ENCODE measurements at regions not wholly inside any gene's neighbourhood (a gene's known extent, or its start where the extent isn't known, plus 50 kb on each side); places are given as distances from the start of the nearest gene placed in this dataset.

DNA sequence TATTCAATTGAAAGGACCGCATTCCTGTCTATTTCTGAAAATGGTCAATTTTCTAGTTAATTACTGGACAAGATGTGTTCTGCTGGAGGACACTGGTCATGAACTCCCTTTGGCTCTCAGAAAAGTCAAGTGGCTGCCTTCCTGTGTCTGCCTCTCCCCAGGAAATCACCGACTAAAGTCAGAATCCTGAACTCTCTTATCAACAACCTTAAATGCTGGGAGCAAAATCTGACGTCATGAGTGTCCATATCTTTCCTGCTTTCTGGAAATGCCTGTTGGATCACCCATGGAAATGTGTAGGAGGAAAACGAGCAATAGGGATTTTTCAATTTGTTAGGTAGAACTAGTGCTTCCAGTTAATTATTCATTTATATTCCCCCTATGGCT is 53.5 kb upstream of the PLCB1 start:
- H2AFZ ChIP-seq (ENCODE audit: low read depth, low read length) = no peak overlapping the region
- peaks cover 5% of the 10 kb centered on the region for H3F3A ChIP-seq (ENCODE audit: insufficient read depth, low read length, poor library complexity, severe bottlenecking)
- no peak overlapping the region for H3K27ac ChIP-seq (ENCODE audit: low read length)
- no peaks in the 10 kb centered on the region for H3K79me2 ChIP-seq (replicated peaks; ENCODE audit: insufficient read depth, low read length)
- H3K9me2 ChIP-seq (ENCODE audit: insufficient read depth, low read length) = no peaks in the 10 kb centered on the region
- no peak overlapping the region for H3K4me3 ChIP-seq (ENCODE audit: low read length)
- H3K4me2 ChIP-seq (ENCODE audit: low read length) = no peak overlapping the region
- no peaks in the 10 kb centered on the region for H4K20me1 ChIP-seq (ENCODE audit: insufficient read depth)
- H3K9ac ChIP-seq (ENCODE audit: low read length) = no peak overlapping the region
- H3K9me3 ChIP-seq (ENCODE audit: low read length) = no peaks in the 10 kb centered on the region
- H3K36me3 ChIP-seq (ENCODE audit: insufficient read depth, low read length) = no peaks in the 10 kb centered on the region
- no peaks in the 10 kb centered on the region for H3K27me3 ChIP-seq (ENCODE audit: insufficient read depth, low read depth, low read length)
- TF ChIP-seq, protein P1, sequence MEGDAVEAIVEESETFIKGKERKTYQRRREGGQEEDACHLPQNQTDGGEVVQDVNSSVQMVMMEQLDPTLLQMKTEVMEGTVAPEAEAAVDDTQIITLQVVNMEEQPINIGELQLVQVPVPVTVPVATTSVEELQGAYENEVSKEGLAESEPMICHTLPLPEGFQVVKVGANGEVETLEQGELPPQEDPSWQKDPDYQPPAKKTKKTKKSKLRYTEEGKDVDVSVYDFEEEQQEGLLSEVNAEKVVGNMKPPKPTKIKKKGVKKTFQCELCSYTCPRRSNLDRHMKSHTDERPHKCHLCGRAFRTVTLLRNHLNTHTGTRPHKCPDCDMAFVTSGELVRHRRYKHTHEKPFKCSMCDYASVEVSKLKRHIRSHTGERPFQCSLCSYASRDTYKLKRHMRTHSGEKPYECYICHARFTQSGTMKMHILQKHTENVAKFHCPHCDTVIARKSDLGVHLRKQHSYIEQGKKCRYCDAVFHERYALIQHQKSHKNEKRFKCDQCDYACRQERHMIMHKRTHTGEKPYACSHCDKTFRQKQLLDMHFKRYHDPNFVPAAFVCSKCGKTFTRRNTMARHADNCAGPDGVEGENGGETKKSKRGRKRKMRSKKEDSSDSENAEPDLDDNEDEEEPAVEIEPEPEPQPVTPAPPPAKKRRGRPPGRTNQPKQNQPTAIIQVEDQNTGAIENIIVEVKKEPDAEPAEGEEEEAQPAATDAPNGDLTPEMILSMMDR (IDR thresholded peaks at IDR 0.05; ENCODE audit: poor library complexity, severe bottlenecking) = no peak
- TF ChIP-seq TAF1 (IDR thresholded peaks at IDR 0.05; ENCODE audit: low read depth) (no peak), EP300 (conservative IDR thresholded peaks at IDR 0.05; ENCODE audit: poor library complexity, severe bottlenecking) (no peak), MXI1 (conservative IDR thresholded peaks at IDR 0.05; ENCODE audit: poor library complexity, severe bottlenecking) (no peak), SMC3 (conservative IDR thresholded peaks at IDR 0.05; ENCODE audit: poor library complexity) (no peak)

GRCh38 chr20:8079976-8080375 is 52.1 kb upstream of the PLCB1 start:
- Histone ChIP-seq H3K9me3 (ENCODE audit: low read length) (no peaks in the 10 kb centered on the region), H4K20me1 (ENCODE audit: insufficient read depth) (no peaks in the 10 kb centered on the region), H3K4me3 (ENCODE audit: low read length) (no peak overlapping the region), H3K9ac (ENCODE audit: low read length) (no peak overlapping the region), H3K79me2 (replicated peaks; ENCODE audit: insufficient read depth, low read length) (no peaks in the 10 kb centered on the region), H3K4me2 (ENCODE audit: low read length) (no peak overlapping the region), H2AFZ (ENCODE audit: low read depth, low read length) (no peak overlapping the region), H3K9me2 (ENCODE audit: insufficient read depth, low read length) (no peaks in the 10 kb centered on the region), H3F3A (ENCODE audit: insufficient read depth, low read length, poor library complexity, severe bottlenecking) (peaks cover 5% of the 10 kb centered on the region), H3K27ac (ENCODE audit: low read length) (no peak overlapping the region), H3K36me3 (ENCODE audit: insufficient read depth, low read length) (no peaks in the 10 kb centered on the region), H3K27me3 (ENCODE audit: insufficient read depth, low read depth, low read length) (no peaks in the 10 kb centered on the region)
- no peak for TF ChIP-seq EZH2 (IDR thresholded peaks at IDR 0.05; ENCODE audit: borderline replicate concordance, insufficient read depth, low read length, poor library complexity, severe bottlenecking)
- TF ChIP-seq TAF1 (IDR thresholded peaks at IDR 0.05; ENCODE audit: low read depth) = no peak
- TF ChIP-seq REST (IDR thresholded peaks at IDR 0.05; ENCODE audit: borderline replicate concordance) = no peak
- no peak for TF ChIP-seq MXI1 (conservative IDR thresholded peaks at IDR 0.05; ENCODE audit: poor library complexity, severe bottlenecking)
- TF ChIP-seq RAD21 (conservative IDR thresholded peaks at IDR 0.05) = no peak
- no peak for TF ChIP-seq POLR2AphosphoS5 (IDR thresholded peaks at IDR 0.05)
- no peak for TF ChIP-seq SMC3 (conservative IDR thresholded peaks at IDR 0.05; ENCODE audit: poor library complexity)
- TF ChIP-seq, protein P1 (IDR thresholded peaks at IDR 0.05; ENCODE audit: poor library complexity, severe bottlenecking) = no peak
- TF ChIP-seq EP300 (conservative IDR thresholded peaks at IDR 0.05; ENCODE audit: poor library complexity, severe bottlenecking) = no peak

Data from neural cell (in vitro differentiated cells).